SK-N-SH treated with all-trans-retinoic acid at 6 μM for 48 hours (cell line): ENCODE measurements at regions not wholly inside any gene's neighbourhood (a gene's known extent, or its start where the extent isn't known, plus 50 kb on each side); places are given as distances from the start of the nearest gene placed in this dataset.

Experiments used
- ARNTL ChIP-seq: fragments of 450-650 bp; formaldehyde crosslinking; IDR thresholded peaks from 2 replicates; pipeline ENCODE4 v1.5.0; 2020; ENCODE audit warnings: low read depth, mild to moderate bottlenecking, moderate library complexity, borderline replicate concordance
- CSRNP3 ChIP-seq: fragments of 250-450 bp; sonication (Bioruptor Pico); IDR thresholded peaks from 2 replicates; pipeline ENCODE4 v1.5.1; 2021; ENCODE audit warnings: mild to moderate bottlenecking, moderate library complexity
- ISL1 ChIP-seq: fragments of 250-450 bp; sonication (Bioruptor Pico); IDR thresholded peaks from 2 replicates; pipeline ENCODE4 v2.1.2; 2022; ENCODE audit warnings: mild to moderate bottlenecking, moderate library complexity
- PPARA ChIP-seq: fragments of 250-450 bp; sonication (Bioruptor Pico); IDR thresholded peaks from 2 replicates; pipeline ENCODE4 v1.5.0; 2020; ENCODE audit warnings: mild to moderate bottlenecking, borderline replicate concordance
- RARB ChIP-seq: fragments of 250-450 bp; sonication (Bioruptor Pico); IDR thresholded peaks from 2 replicates; pipeline ENCODE4 v1.8.0; 2021; ENCODE audit warnings: mild to moderate bottlenecking, moderate library complexity
- SNAI2 ChIP-seq: fragments of 250-450 bp; sonication (Bioruptor Pico); IDR thresholded peaks from 2 replicates; pipeline ENCODE4 v1.5.0; 2020; ENCODE audit warnings: mild to moderate bottlenecking, moderate library complexity
- ZFP3 ChIP-seq: fragments of 250-450 bp; sonication (Bioruptor Pico); IDR thresholded peaks from 2 replicates; pipeline ENCODE4 v1.5.0; 2020; ENCODE audit warnings: mild to moderate bottlenecking, moderate library complexity
- ZFP30 ChIP-seq: fragments of 450-650 bp; formaldehyde crosslinking; IDR thresholded peaks from 2 replicates; pipeline ENCODE4 v1.5.0; 2022; ENCODE audit warnings: mild to moderate bottlenecking, moderate library complexity

DNA sequence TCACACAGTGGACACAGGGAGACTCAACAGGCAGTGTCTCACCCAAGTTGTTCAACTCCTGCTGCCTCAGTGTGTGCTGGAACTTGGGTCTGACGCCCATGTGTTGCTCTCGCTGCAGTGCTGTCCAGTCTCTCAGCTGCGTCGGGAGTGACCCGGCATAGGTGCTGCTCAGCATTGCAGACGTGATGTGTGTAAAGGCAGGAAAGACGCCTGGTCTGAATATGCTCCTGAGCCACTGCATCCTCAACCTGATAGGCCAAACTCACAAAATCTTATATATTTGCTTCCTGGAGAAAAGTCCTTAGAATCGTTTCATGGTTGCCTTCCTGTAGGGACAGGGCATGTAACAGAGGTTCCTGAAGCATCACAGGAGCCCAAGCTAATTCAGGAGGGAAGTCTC, 152.9 kb downstream of the INSIG2 start:
- no peak for TF ChIP-seq SNAI2 (CRISPR knock-in tag)
- no peak for TF ChIP-seq ISL1
- TF ChIP-seq ARNTL (CRISPR knock-in tag) = no peak
- no peak for TF ChIP-seq CSRNP3 (CRISPR knock-in tag)
- no peak for TF ChIP-seq ZFP3 (CRISPR knock-in tag)
- no peak for TF ChIP-seq PPARA (CRISPR knock-in tag)
- no peak for TF ChIP-seq ZFP30 (CRISPR knock-in tag)
- no peak for TF ChIP-seq RARB (CRISPR knock-in tag)
